OCI-LY3 (cell line): ENCODE measurements at regions not wholly inside any gene's neighbourhood (a gene's known extent, or its start where the extent isn't known, plus 50 kb on each side); places are given as distances from the start of the nearest gene placed in this dataset.

ENCODE experiments used
- H2AFZ ChIP-seq: fragments of 200-600, 300-600 bp; shearing (Covaris generic); 2 replicates; pipeline ENCODE4 v1.6.0; 2014; ENCODE audit warnings: antibody characterized with exemption, low read depth, low read length
- H3K27ac ChIP-seq: fragments of 200-600, 300-600 bp; sonication (generic); 2 replicates; pipeline ENCODE4 v1.5.1; 2014; ENCODE audit warnings: mild to moderate bottlenecking, low read length, moderate library complexity, mixed read lengths
- H3K27me3 ChIP-seq: fragments of 200-600, 300-600 bp; sonication (generic); 2 replicates; pipeline ENCODE4 v1.6.1; 2014; ENCODE audit warnings: low read depth, low read length, mixed read lengths
- H3K36me3 ChIP-seq: fragments of 200-600, 300-600 bp; sonication (generic); replicated peaks from 2 replicates; pipeline ENCODE3; 2014; ENCODE audit warnings: low read depth, low read length, mixed read lengths
- H3K4me1 ChIP-seq: fragments of 300-600, 200-600 bp; sonication (generic); 2 replicates; pipeline ENCODE4 v1.6.1; 2014; ENCODE audit warnings: low read length, mixed read lengths
- H3K4me2 ChIP-seq: fragments of 200-600, 300-600 bp; sonication (generic); 2 replicates; pipeline ENCODE4 v1.6.1; 2014; ENCODE audit warnings: low read length, mixed read lengths
- H3K4me3 ChIP-seq: fragments of 300-600, 200-600 bp; sonication (generic); 2 replicates; pipeline ENCODE4 v1.5.1; 2014; ENCODE audit warnings: antibody characterized with exemption, mild to moderate bottlenecking, low read length, moderate library complexity
- H3K79me2 ChIP-seq: fragments of 300-600, 200-600 bp; shearing (Covaris generic); 2 replicates; pipeline ENCODE4 v1.6.1; 2014; ENCODE audit warnings: mild to moderate bottlenecking, low read length, mixed read lengths
- H3K9ac ChIP-seq: fragments of 300-600, 200-600 bp; shearing (Covaris generic); 2 replicates; pipeline ENCODE4 v1.6.0; 2014; ENCODE audit warnings: mild to moderate bottlenecking, low read length, moderate library complexity
- H3K9me3 ChIP-seq: fragments of 200-600, 300-600 bp; shearing (Covaris generic); 2 replicates; pipeline ENCODE4 v1.6.1; 2014; ENCODE audit warnings: low read length, mixed read lengths; ENCODE audit not compliant: insufficient read depth
- H4K20me1 ChIP-seq: fragments of 200-600, 300-600 bp; sonication (generic); 2 replicates; pipeline ENCODE4 v1.6.1; 2016; ENCODE audit warnings: low read length, mixed read lengths; ENCODE audit not compliant: insufficient read depth
- EZH2phosphoT487 ChIP-seq: fragments of 200-600 bp; shearing (Covaris generic); IDR thresholded peaks from 2 replicates; pipeline ENCODE4 v1.6.1; 2018; ENCODE audit warnings: antibody characterized with exemption, mixed run types, low read depth
- TF ChIP-seq, protein P1 (sequence below): fragments of 200-600, 300-600 bp; sonication (generic); IDR thresholded peaks from 2 replicates; pipeline ENCODE4 v1.5.1; 2014; ENCODE audit warnings: antibody characterized with exemption, low read length, low read depth

DNA sequence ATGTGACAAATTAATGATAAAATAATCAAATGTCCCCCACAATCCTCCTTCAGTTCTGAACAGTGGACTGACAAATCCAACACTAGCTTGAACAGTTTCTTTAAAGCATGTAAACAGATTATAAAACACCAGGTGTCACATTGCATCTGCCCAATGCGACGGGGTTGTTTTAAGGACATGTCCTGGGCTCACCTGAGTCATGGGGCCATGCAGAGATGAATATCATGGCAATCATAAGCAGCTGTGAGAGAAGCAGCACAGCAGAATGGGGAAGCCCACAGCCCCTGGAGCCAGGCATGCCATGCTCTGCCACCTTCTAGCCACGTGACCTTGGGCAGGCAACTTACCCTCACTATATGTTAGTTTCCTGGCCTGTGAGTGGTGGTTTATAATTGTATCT lies 93.9 kb upstream of the KCNA4 start:
- no peaks in the 10 kb centered on the region for H3K36me3 ChIP-seq
- no peak overlapping the region for H3K27ac ChIP-seq
- H3K9ac ChIP-seq: no peak overlapping the region
- no peak overlapping the region for H2AFZ ChIP-seq
- no peaks in the 10 kb centered on the region for H3K9me3 ChIP-seq
- TF ChIP-seq, protein P1, sequence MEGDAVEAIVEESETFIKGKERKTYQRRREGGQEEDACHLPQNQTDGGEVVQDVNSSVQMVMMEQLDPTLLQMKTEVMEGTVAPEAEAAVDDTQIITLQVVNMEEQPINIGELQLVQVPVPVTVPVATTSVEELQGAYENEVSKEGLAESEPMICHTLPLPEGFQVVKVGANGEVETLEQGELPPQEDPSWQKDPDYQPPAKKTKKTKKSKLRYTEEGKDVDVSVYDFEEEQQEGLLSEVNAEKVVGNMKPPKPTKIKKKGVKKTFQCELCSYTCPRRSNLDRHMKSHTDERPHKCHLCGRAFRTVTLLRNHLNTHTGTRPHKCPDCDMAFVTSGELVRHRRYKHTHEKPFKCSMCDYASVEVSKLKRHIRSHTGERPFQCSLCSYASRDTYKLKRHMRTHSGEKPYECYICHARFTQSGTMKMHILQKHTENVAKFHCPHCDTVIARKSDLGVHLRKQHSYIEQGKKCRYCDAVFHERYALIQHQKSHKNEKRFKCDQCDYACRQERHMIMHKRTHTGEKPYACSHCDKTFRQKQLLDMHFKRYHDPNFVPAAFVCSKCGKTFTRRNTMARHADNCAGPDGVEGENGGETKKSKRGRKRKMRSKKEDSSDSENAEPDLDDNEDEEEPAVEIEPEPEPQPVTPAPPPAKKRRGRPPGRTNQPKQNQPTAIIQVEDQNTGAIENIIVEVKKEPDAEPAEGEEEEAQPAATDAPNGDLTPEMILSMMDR: no peak
- TF ChIP-seq EZH2phosphoT487: no peak
- no peaks in the 10 kb centered on the region for H3K4me1 ChIP-seq
- no peak overlapping the region for H3K4me3 ChIP-seq
- no peaks in the 10 kb centered on the region for H3K27me3 ChIP-seq
- H3K79me2 ChIP-seq: no peaks in the 10 kb centered on the region
- H4K20me1 ChIP-seq: no peaks in the 10 kb centered on the region
- no peak overlapping the region for H3K4me2 ChIP-seq

DNA sequence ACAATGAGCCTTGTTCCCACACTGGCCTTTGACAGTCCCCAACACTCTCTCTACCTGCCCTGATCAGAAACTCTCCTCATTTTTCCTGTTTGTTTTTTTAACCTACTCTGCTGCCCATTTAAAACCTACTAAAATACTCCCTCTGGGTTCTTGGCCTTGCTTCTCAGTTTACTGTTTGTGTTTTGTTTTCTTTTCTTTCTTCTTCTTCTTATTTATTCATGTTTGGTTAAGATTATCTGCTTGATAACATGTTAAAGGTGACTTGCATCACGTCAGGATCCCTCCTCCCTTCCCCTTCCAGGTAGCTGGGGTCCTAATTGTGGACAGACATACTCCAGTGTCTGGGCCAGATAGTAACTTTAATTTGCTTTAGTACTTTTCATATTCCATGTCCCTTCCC lies 95.0 kb upstream of the KCNA4 start:
- no peak overlapping the region for H2AFZ ChIP-seq
- no peaks in the 10 kb centered on the region for H4K20me1 ChIP-seq
- H3K4me3 ChIP-seq: no peak overlapping the region
- H3K79me2 ChIP-seq: no peaks in the 10 kb centered on the region
- no peaks in the 10 kb centered on the region for H3K9me3 ChIP-seq
- no peaks in the 10 kb centered on the region for H3K4me1 ChIP-seq
- H3K9ac ChIP-seq: no peak overlapping the region
- no peaks in the 10 kb centered on the region for H3K27me3 ChIP-seq
- H3K4me2 ChIP-seq: no peak overlapping the region
- no peak for TF ChIP-seq EZH2phosphoT487
- TF ChIP-seq, protein P1: no peak
- H3K27ac ChIP-seq: no peak overlapping the region
- no peaks in the 10 kb centered on the region for H3K36me3 ChIP-seq

DNA sequence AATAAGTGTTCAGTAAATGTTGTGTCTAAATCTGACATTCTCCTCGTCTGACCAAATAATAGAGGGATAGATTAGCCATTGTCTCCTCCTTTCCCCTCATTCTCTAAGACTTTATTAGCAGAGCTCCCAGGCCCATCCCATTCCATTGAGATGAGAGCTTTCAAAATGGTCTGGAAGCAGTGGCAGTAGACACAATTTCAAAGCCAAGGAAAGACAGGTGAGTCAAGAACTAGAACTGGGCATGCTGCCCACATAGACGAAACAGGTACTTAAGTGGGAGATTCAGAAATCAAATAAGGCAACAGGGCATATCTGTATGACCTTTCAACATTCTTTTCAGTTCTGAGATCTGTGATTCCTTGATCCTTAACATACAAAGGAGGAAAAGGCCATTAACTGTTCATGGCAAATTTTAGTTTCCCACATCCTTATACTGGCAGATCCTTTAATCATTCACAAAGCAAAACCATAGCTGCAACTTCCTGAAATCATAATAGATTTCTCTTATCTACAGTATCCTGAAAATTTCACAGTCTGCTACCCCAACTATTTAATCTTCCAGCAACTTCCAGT lies 96.6 kb upstream of the KCNA4 start:
- no peak overlapping the region for H3K4me2 ChIP-seq
- H3K79me2 ChIP-seq: no peaks in the 10 kb centered on the region
- H3K27me3 ChIP-seq: no peaks in the 10 kb centered on the region
- no peak for TF ChIP-seq EZH2phosphoT487
- TF ChIP-seq, protein P1: no peak
- no peak overlapping the region for H2AFZ ChIP-seq
- no peaks in the 10 kb centered on the region for H3K4me1 ChIP-seq
- H3K27ac ChIP-seq: no peak overlapping the region
- no peaks in the 10 kb centered on the region for H3K36me3 ChIP-seq
- H3K9ac ChIP-seq: no peak overlapping the region
- H3K9me3 ChIP-seq: no peaks in the 10 kb centered on the region
- no peak overlapping the region for H3K4me3 ChIP-seq
- no peaks in the 10 kb centered on the region for H4K20me1 ChIP-seq

DNA sequence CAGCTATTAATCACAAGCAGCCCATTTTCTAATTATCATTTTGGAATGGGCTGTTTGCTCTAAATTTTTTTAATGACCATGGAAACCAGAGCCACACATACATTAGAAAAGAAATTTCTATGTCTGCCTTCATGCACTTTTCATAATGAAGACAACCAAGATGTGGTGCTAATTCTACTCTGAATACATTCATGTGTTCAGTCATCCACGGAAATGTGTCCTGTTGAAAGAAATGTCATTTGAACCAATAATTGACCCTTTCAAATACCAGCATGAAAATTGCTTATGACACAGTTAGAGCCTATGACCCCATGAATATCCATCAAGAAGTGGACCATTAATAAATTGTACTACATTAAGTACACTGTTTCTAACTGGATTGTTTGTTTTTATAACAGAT lies 99.7 kb upstream of the KCNA4 start:
- Histone ChIP-seq H3K27ac (no peak overlapping the region), H3K4me2 (no peak overlapping the region), H3K9ac (no peak overlapping the region), H3K4me3 (no peak overlapping the region), H3K36me3 (no peaks in the 10 kb centered on the region), H3K9me3 (no peaks in the 10 kb centered on the region), H3K4me1 (no peaks in the 10 kb centered on the region), H2AFZ (no peak overlapping the region), H3K27me3 (no peaks in the 10 kb centered on the region), H3K79me2 (no peaks in the 10 kb centered on the region), H4K20me1 (no peaks in the 10 kb centered on the region)
- no peak for TF ChIP-seq EZH2phosphoT487
- TF ChIP-seq, protein P1: no peak
